Ishikawa (cell line): ENCODE measurements at regions not wholly inside any gene's neighbourhood (a gene's known extent, or its start where the extent isn't known, plus 50 kb on each side); places are given as distances from the start of the nearest gene placed in this dataset.

Source experiments
- CEBPB ChIP-seq: IDR thresholded peaks from 2 replicates; pipeline ENCODE4 v1.6.1; 2012
- CREB1 ChIP-seq: IDR thresholded peaks from 2 replicates; pipeline ENCODE4 v1.6.1; 2012; ENCODE audit warnings: low read depth
- EP300 ChIP-seq: IDR thresholded peaks from 2 replicates; pipeline ENCODE4 v1.6.1; 2012; ENCODE audit warnings: borderline replicate concordance
- FOXM1 ChIP-seq: IDR thresholded peaks from 2 replicates; pipeline ENCODE4 v1.6.1; 2012; ENCODE audit warnings: low read depth, borderline replicate concordance
- NFIC ChIP-seq: IDR thresholded peaks from 2 replicates; pipeline ENCODE4 v1.6.1; 2012
- RAD21 ChIP-seq: IDR thresholded peaks from 2 replicates; pipeline ENCODE4 v1.6.1; 2012; ENCODE audit warnings: low read depth
- REST ChIP-seq: IDR thresholded peaks from 2 replicates; pipeline ENCODE4 v1.6.1; 2012; ENCODE audit warnings: low read depth, mild to moderate bottlenecking
- TAF1 ChIP-seq: IDR thresholded peaks from 2 replicates; pipeline ENCODE4 v1.6.1; 2012; ENCODE audit warnings: low read depth, mild to moderate bottlenecking
- TEAD4 ChIP-seq: IDR thresholded peaks from 2 replicates; pipeline ENCODE4 v1.6.1; 2012
- YY1 ChIP-seq: IDR thresholded peaks from 2 replicates; pipeline ENCODE4 v1.6.1; 2012; ENCODE audit warnings: low read depth
- ZBTB7A ChIP-seq: IDR thresholded peaks from 2 replicates; pipeline ENCODE4 v1.6.1; 2012; ENCODE audit warnings: low read depth
- TF ChIP-seq, protein P1 (sequence below): IDR thresholded peaks from 2 replicates; pipeline ENCODE4 v1.6.1; 2012
- TF ChIP-seq, protein P2 (sequence below): IDR thresholded peaks from 2 replicates; pipeline ENCODE4 v1.6.1; 2012

- TF ChIP-seq TAF1 (no peak), FOXM1 (no peak), YY1 (no peak), RAD21 (no peak), NFIC (no peak), EP300 (no peak), REST (no peak), CREB1 (no peak), CEBPB (no peak), ZBTB7A (no peak), TEAD4 (no peak)
- TF ChIP-seq, protein P1, sequence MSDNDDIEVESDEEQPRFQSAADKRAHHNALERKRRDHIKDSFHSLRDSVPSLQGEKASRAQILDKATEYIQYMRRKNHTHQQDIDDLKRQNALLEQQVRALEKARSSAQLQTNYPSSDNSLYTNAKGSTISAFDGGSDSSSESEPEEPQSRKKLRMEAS = no peak
- TF ChIP-seq, protein P2, sequence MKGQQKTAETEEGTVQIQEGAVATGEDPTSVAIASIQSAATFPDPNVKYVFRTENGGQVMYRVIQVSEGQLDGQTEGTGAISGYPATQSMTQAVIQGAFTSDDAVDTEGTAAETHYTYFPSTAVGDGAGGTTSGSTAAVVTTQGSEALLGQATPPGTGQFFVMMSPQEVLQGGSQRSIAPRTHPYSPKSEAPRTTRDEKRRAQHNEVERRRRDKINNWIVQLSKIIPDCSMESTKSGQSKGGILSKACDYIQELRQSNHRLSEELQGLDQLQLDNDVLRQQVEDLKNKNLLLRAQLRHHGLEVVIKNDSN = no peak
These were observed 268.8 kb upstream of the ARHGEF26 start for GRCh38 chr3:153852355-153852754.
